HCT116 (cell line): ENCODE measurements at regions not wholly inside any gene's neighbourhood (a gene's known extent, or its start where the extent isn't known, plus 50 kb on each side); places are given as distances from the start of the nearest gene placed in this dataset.

Experiments
- ATAC-seq: fragments of 200-7000 bp; cut with Tn5 transposase; 2 replicates; pipeline ENCODE4 v1.9.1; 2020; ENCODE audit warnings: mild to moderate bottlenecking, moderate library complexity
- BruUV-seq: library from RNA; stranded (reverse); fragments of 400-500 nt; replicated peaks from 2 replicates; lab custom pipeline; 2021; lab: Mats Ljungman, UMichigan
- CTCF ChIA-PET: fragments of 300-600 bp; sonication (Branson Sonifier 250); formaldehyde crosslinking; loops from one replicate; lab custom pipeline; 2021; ENCODE audit warnings: antibody characterized with exemption; lab: Charles Lee
- POLR2A ChIA-PET: fragments of 300-600, 350-600 bp; sonication (Branson Sonifier 250); formaldehyde crosslinking; loops from one replicate; lab custom pipeline; 2021; ENCODE audit warnings: antibody characterized with exemption; lab: Charles Lee
- RAD21 ChIA-PET, 2 experiments: fragments of 300-600 bp; sonication (Branson Sonifier 250); formaldehyde crosslinking; loops; one replicate each; lab custom pipeline; 2023; ENCODE audit warnings: low total read pairs in 2 of 2; ENCODE audit not compliant: uncharacterized antibody in 2 of 2, unreplicated experiment in 2 of 2, low non-redundant PET in 1 of 2; lab: Charles Lee
- DNase-seq: peaks from one replicate; pipeline ENCODE4 v3.0.0-alpha.2; 2010; ENCODE audit warnings: low read depth, low spot score
- H2AFZ ChIP-seq: fragments of 200-600 bp; shearing (Covaris generic), sonication (generic); 2 replicates; pipeline ENCODE4 v1.6.1; 2017; ENCODE audit warnings: low read depth, mixed run types, mixed read lengths, antibody characterized with exemption, low read length; ENCODE audit not compliant: poor library complexity, severe bottlenecking
- H3K27ac ChIP-seq: 2 replicates; pipeline ENCODE4 v1.5.1; 2012; ENCODE audit warnings: low read depth, low read length
- H3K27me3 ChIP-seq: fragments of 200-600 bp; sonication (generic); 2 replicates; pipeline ENCODE4 v1.6.1; 2016; ENCODE audit warnings: mixed run types, low read length, mixed read lengths; ENCODE audit not compliant: insufficient read depth
- H3K36me3 ChIP-seq, 2 experiments: fragments of 200-500 bp in 1 of 2; fragments of 200-600 bp in 1 of 2; sonication (Bioruptor generic) in 1 of 2; sonication (generic) in 1 of 2; 2 replicates each; pipeline versions ENCODE4 v1.5.1 to v1.6.1; 2014 to 2016; ENCODE audit warnings: low read length in 2 of 2, inconsistent platforms in 1 of 2, mixed read lengths in 1 of 2, mixed run types in 1 of 2; ENCODE audit not compliant: insufficient read depth in 2 of 2, control insufficient read depth in 1 of 2
- H3K4me1 ChIP-seq, 2 experiments: fragments of 200-600 bp in 1 of 2; sonication (generic) in 1 of 2; 2 replicates each; pipeline versions ENCODE4 v1.5.1 to v1.6.1; 2012 to 2017; ENCODE audit warnings: low read length in 2 of 2, inconsistent platforms in 1 of 2, mild to moderate bottlenecking in 1 of 2, mixed read lengths in 1 of 2, mixed run types in 1 of 2, moderate library complexity in 1 of 2; ENCODE audit not compliant: insufficient read depth in 2 of 2, control insufficient read depth in 1 of 2
- H3K4me2 ChIP-seq: fragments of 200-600 bp; sonication (generic); 2 replicates; pipeline ENCODE4 v1.6.1; 2017; ENCODE audit warnings: mixed run types, low read length, mixed read lengths
- H3K4me3 ChIP-seq, 2 experiments: fragments of 200-600 bp in 1 of 2; sonication (generic) in 1 of 2; replicated peaks in 1 of 2; 2 replicates each; pipeline ENCODE4 v1.5.1; 2011 to 2016; ENCODE audit warnings: low read length in 2 of 2, control low read depth in 1 of 2, low read depth in 1 of 2, mild to moderate bottlenecking in 1 of 2, mixed read lengths in 1 of 2, mixed run types in 1 of 2
- H3K79me2 ChIP-seq: fragments of 200-600 bp; sonication (generic); 2 replicates; pipeline ENCODE4 v1.6.1; 2017; ENCODE audit warnings: mild to moderate bottlenecking, mixed run types, low read length, moderate library complexity, mixed read lengths; ENCODE audit not compliant: insufficient read depth
- H3K9ac ChIP-seq: fragments of 200-600 bp; sonication (generic); 2 replicates; pipeline ENCODE4 v1.6.1; 2016; ENCODE audit warnings: low read length, mixed read lengths
- H3K9me2 ChIP-seq: fragments of 200-600 bp; sonication (generic), shearing (Covaris generic); 2 replicates; pipeline ENCODE4 v1.6.1; 2017; ENCODE audit warnings: mixed run types, mild to moderate bottlenecking, moderate library complexity; ENCODE audit not compliant: insufficient read depth
- H3K9me3 ChIP-seq, 2 experiments: fragments of 200-500 bp in 1 of 2; fragments of 200-600 bp in 1 of 2; sonication (Bioruptor generic) in 1 of 2; sonication (generic) in 1 of 2; 2 replicates each; pipeline ENCODE4 v1.6.1; 2014 to 2017; ENCODE audit warnings: low read length in 2 of 2, mixed read lengths in 2 of 2, inconsistent platforms in 1 of 2, low read depth in 1 of 2, mild to moderate bottlenecking in 1 of 2, mixed run types in 1 of 2, moderate library complexity in 1 of 2; ENCODE audit not compliant: control insufficient read depth in 1 of 2, insufficient read depth in 1 of 2
- H4K20me1 ChIP-seq: fragments of 200-600 bp; sonication (generic), shearing (Covaris generic); 2 replicates; pipeline ENCODE4 v1.6.1; 2017; ENCODE audit warnings: mixed run types, mild to moderate bottlenecking, moderate library complexity; ENCODE audit not compliant: insufficient read depth
- EGR1 ChIP-seq: IDR thresholded peaks from 2 replicates; pipeline ENCODE4 v1.6.1; 2012; ENCODE audit warnings: low read depth
- ELF1 ChIP-seq: IDR thresholded peaks from 2 replicates; pipeline ENCODE4 v1.6.1; 2012; ENCODE audit warnings: low read depth, borderline replicate concordance
- EZH2 ChIP-seq: fragments of 200-600 bp; sonication (generic); IDR thresholded peaks from 2 replicates; pipeline ENCODE4 v1.6.1; 2017; ENCODE audit warnings: antibody characterized with exemption, mixed run types
- EZH2phosphoT487 ChIP-seq: fragments of 200-600 bp; IDR thresholded peaks from 2 replicates; pipeline ENCODE4 v1.6.1; 2018; ENCODE audit warnings: antibody characterized with exemption, borderline replicate concordance
- FOSL1 ChIP-seq: IDR thresholded peaks from 2 replicates; pipeline ENCODE4 v1.6.1; 2012; ENCODE audit warnings: low read depth
- JUND ChIP-seq: IDR thresholded peaks from 2 replicates; pipeline ENCODE4 v1.6.1; 2012
- POLR2A ChIP-seq: IDR thresholded peaks from 2 replicates; pipeline ENCODE4 v1.7.0; 2011; ENCODE audit warnings: borderline replicate concordance; ENCODE audit not compliant: insufficient read depth, insufficient read length; ENCODE audit errors: extremely low read depth
- POLR2AphosphoS5 ChIP-seq: IDR thresholded peaks from 2 replicates; pipeline ENCODE4 v1.6.1; 2011; ENCODE audit warnings: mild to moderate bottlenecking, low read depth, low read length, moderate library complexity
- RAD21 ChIP-seq: IDR thresholded peaks from 2 replicates; pipeline ENCODE4 v1.6.1; 2012; ENCODE audit warnings: low read depth, mild to moderate bottlenecking
- SRF ChIP-seq: IDR thresholded peaks from 2 replicates; pipeline ENCODE4 v1.6.1; 2012; ENCODE audit warnings: low read depth
- intact Hi-C: fragments of 100-400 bp; cut with micrococcal nuclease; formaldehyde crosslinking; loops from 2 replicates; pipeline ENCODE4 v1.10.0; 2022
- TF ChIP-seq, protein P1 (sequence below): IDR thresholded peaks from 2 replicates; pipeline ENCODE4 v1.6.1; 2012; ENCODE audit warnings: low read depth
- TF ChIP-seq, protein P2 (sequence below): IDR thresholded peaks from 2 replicates; pipeline ENCODE4 v1.6.1; 2012
- TF ChIP-seq, protein P3 (sequence below): IDR thresholded peaks from 2 replicates; pipeline ENCODE4 v1.6.1; 2011; ENCODE audit warnings: mild to moderate bottlenecking, low read length, moderate library complexity; ENCODE audit not compliant: insufficient replicate concordance; ENCODE audit errors: extremely low read depth

DNA sequence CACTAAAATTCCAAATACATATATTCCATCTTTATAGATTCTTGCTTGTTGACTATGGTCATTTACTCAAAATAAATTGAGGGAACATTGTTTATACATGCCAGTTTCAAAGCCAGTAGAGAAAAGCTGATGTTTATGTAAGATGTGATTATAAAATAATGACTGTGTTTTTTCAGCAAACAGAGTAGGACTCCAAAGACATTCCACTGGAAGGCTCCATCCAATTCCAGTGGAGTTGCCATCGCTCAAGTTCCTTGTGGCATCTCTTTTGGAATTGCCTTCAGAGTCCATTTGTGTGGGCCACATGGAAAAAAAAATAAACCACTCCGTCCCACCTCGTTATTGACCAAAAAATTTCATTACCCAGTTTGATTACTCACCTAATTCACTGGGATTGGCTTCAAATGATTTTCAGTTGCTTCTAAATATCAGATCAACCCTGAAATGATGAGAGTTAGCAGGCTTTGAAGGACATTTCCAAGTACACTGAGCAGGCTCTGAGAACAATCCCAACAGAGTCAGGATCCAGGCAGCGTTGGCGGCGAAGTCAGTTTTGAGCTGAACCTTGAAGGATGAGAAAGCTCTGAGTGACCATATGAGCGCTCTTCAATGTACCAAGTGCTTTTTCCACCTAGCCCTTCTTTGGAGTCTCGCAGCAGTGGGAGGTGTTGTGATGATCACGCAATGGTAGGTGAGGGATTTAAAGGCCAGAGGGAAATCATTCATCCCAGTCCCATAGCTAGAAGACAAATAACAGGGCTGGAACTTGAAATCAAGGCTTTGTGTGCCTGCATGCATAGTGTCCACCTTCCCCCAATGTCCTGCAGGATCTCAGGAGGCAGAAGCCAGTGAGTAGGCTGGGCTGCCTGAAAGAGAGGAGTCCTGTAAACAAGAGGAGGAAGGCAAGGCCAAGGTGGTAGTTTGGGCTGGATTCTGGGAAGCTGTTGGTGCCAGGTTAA, 281.7 kb downstream of the CDC5L start:
- Histone ChIP-seq H3K4me1 (peaks cover 21 to 42% of the 10 kb centered on the region in 2 experiments), H3K9me2 (no peaks in the 10 kb centered on the region), H3K9me3 (no peaks in the 10 kb centered on the region), H3K36me3 (no peaks in the 10 kb centered on the region), H3K27ac (no peak overlapping the region), H3K4me2 (no peak overlapping the region), H3K9ac (no peak overlapping the region), H4K20me1 (no peaks in the 10 kb centered on the region), H3K79me2 (no peaks in the 10 kb centered on the region), H3K27me3 (no peaks in the 10 kb centered on the region), H2AFZ (no peak overlapping the region), H3K4me3 (no peak overlapping the region)
- no TSS peak for BruUV-seq
- CTCF ChIA-PET: interaction anchor here (0.8 to 2.1 kb wide), 6 partner anchors 13 to 1253 kb away, joined by 3 to 10 read pairs (median 8); no protein-coding TSS in a partner anchor
- TF ChIP-seq EGR1: no peak
- TF ChIP-seq POLR2A: no peak
- no peak for TF ChIP-seq ELF1
- TF ChIP-seq, protein P1, sequence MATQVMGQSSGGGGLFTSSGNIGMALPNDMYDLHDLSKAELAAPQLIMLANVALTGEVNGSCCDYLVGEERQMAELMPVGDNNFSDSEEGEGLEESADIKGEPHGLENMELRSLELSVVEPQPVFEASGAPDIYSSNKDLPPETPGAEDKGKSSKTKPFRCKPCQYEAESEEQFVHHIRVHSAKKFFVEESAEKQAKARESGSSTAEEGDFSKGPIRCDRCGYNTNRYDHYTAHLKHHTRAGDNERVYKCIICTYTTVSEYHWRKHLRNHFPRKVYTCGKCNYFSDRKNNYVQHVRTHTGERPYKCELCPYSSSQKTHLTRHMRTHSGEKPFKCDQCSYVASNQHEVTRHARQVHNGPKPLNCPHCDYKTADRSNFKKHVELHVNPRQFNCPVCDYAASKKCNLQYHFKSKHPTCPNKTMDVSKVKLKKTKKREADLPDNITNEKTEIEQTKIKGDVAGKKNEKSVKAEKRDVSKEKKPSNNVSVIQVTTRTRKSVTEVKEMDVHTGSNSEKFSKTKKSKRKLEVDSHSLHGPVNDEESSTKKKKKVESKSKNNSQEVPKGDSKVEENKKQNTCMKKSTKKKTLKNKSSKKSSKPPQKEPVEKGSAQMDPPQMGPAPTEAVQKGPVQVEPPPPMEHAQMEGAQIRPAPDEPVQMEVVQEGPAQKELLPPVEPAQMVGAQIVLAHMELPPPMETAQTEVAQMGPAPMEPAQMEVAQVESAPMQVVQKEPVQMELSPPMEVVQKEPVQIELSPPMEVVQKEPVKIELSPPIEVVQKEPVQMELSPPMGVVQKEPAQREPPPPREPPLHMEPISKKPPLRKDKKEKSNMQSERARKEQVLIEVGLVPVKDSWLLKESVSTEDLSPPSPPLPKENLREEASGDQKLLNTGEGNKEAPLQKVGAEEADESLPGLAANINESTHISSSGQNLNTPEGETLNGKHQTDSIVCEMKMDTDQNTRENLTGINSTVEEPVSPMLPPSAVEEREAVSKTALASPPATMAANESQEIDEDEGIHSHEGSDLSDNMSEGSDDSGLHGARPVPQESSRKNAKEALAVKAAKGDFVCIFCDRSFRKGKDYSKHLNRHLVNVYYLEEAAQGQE: no peak
- no peak for TF ChIP-seq FOSL1
- no peak for TF ChIP-seq RAD21
- no peak for TF ChIP-seq POLR2AphosphoS5
- TF ChIP-seq, protein P2, sequence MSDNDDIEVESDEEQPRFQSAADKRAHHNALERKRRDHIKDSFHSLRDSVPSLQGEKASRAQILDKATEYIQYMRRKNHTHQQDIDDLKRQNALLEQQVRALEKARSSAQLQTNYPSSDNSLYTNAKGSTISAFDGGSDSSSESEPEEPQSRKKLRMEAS: no peak
- no peak for TF ChIP-seq EZH2phosphoT487
- no peak for TF ChIP-seq SRF
- TF ChIP-seq, protein P3, sequence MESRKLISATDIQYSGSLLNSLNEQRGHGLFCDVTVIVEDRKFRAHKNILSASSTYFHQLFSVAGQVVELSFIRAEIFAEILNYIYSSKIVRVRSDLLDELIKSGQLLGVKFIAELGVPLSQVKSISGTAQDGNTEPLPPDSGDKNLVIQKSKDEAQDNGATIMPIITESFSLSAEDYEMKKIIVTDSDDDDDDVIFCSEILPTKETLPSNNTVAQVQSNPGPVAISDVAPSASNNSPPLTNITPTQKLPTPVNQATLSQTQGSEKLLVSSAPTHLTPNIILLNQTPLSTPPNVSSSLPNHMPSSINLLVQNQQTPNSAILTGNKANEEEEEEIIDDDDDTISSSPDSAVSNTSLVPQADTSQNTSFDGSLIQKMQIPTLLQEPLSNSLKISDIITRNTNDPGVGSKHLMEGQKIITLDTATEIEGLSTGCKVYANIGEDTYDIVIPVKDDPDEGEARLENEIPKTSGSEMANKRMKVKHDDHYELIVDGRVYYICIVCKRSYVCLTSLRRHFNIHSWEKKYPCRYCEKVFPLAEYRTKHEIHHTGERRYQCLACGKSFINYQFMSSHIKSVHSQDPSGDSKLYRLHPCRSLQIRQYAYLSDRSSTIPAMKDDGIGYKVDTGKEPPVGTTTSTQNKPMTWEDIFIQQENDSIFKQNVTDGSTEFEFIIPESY: no peak
- no peak for TF ChIP-seq EZH2
- no peak for TF ChIP-seq JUND
- POLR2A ChIA-PET: interaction anchor here (0.6 to 1.3 kb wide), 2 partner anchors 10 to 627 kb away, joined by 3 to 5 read pairs; no protein-coding TSS in a partner anchor
- intact Hi-C loops: no loop called here
- RAD21 ChIA-PET: no interaction called here
- DNase-seq (no peak), ATAC-seq (no peak)
